ENCODE measurements at regions not wholly inside any gene's neighbourhood (a gene's known extent, or its start where the extent isn't known, plus 50 kb on each side); places are given as distances from the start of the nearest gene placed in this dataset.

- TF ChIP-seq CTCF (IDR thresholded peaks at IDR 0.05; ENCODE audit: control extremely low read depth, extremely low read depth, low read depth, missing control alignments): no peak
- DNase-seq (ENCODE audit: extremely low spot score): no peak
- ChIA-PET CTCF (no interaction called here), POLR2A (no interaction called here)
Measured at GRCh38 chr13:34208336-34208735, 390.4 kb downstream of the RFC3 start.

DNA sequence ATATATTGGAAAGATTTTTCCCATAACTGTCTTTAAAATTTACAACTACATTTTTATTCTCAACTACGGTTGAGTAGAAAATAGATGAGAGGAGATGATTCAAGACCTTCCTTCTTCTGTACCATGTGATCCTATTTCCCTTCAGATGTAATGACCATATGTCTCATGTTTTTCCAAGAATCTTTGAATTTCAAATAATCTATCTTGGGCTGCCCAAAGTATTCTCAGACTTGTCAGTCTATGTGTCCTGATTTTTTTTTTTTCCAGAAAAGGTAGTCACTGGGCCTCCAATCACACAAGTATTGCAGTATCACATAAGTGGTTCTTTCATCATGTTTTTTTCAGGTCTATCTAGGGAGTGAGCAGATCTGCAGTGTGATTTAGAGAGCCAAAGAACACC, 392.4 kb downstream of the RFC3 start:
- ChIA-PET POLR2A (no interaction called here), CTCF (no interaction called here)
- no peak for TF ChIP-seq CTCF (IDR thresholded peaks at IDR 0.05; ENCODE audit: control extremely low read depth, extremely low read depth, low read depth, missing control alignments)
- DNase-seq (ENCODE audit: extremely low spot score): no peak

DNA sequence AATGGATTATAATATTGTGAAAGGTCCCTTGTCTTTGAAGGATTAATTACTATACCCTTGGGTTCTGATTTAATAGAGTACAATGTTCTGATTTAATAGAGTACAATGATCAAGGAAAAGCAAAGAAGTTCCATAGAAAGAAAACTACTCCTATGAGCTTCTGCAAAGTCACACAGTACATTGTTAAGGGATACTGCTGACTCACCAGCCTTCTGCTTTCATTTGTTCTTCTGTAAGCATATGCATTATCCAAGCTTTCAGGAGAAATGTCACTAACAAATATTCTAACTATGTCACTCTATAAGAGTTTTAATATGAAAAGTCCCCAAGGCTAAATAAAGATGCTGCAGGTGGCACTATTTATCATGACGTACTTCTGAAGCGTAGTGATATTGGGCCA, 396.7 kb downstream of the RFC3 start:
- CTCF ChIA-PET: no interaction called here

DNA sequence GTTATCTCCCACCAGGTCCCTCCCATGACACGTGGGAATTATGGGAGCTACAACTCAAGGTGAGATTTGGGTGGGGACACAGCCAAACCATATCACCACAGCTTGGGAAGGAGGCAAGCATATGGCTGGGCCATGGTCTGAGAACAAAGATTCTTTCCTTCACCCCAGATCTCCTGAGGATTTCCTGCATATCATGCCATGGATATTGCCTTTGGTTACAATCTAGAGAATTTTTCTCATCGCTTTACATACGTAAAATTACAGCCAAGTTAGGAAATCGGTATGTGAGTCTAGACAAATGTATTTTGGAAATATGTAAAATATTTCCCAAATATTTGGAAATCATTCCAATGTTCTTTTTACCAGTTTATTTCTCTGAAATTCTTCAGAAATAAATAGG, 398.3 kb downstream of the RFC3 start:
- no peak for DNase-seq (ENCODE audit: extremely low spot score)
- POLR2A ChIA-PET: no interaction called here
- no peak for TF ChIP-seq CTCF (IDR thresholded peaks at IDR 0.05; ENCODE audit: control extremely low read depth, extremely low read depth, low read depth, missing control alignments)
- CTCF ChIA-PET: interaction anchor here (1.2 kb wide), 1 partner anchor 10 kb away, joined by 3 read pairs; no protein-coding TSS in a partner anchor

More for the DNA sequence above, 396.7 kb downstream of the RFC3 start:
- no peak for DNase-seq (ENCODE audit: extremely low spot score)
- no peak for TF ChIP-seq CTCF (IDR thresholded peaks at IDR 0.05; ENCODE audit: control extremely low read depth, extremely low read depth, low read depth, missing control alignments)
- POLR2A ChIA-PET: no interaction called here

DNA sequence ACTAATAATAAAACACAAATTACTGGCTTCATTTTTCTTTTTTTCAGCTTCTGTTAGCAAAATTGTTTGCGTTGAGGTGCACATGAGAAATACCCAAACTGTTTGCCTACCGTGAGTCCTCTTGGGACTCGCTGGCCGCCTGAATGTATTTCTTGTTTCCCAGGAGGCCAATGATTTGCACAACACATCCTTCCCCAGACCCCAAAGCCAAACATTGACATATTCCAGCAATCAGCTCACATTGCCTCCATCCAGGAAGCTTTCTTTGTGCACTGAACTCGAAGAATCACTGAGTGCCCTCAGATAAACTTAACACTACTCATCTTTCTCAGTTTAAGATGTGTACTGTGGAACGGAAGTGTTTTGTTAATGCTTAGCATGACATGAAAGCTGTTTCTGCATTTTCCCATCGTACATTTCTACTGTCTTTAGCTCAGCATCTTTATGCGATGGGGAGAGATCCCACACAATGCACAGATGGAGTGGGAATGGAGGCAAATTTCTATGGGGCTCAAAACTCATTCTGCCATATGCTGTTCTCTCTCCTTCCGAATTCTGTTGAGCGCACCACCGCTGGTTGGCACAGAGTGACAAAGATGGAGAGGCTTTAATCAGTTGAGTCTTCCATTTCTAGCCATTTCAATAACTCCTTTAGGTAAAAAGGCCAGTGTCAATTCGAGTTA, 399.5 kb downstream of the RFC3 start:
- DNase-seq (ENCODE audit: extremely low spot score): no peak
- no peak for TF ChIP-seq CTCF (IDR thresholded peaks at IDR 0.05; ENCODE audit: control extremely low read depth, extremely low read depth, low read depth, missing control alignments)
- CTCF ChIA-PET: interaction anchor here (0.8 to 1.1 kb wide), 2 partner anchors 10 to 12 kb away, joined by 3 read pairs; no protein-coding TSS in a partner anchor
- POLR2A ChIA-PET: no interaction called here

DNA sequence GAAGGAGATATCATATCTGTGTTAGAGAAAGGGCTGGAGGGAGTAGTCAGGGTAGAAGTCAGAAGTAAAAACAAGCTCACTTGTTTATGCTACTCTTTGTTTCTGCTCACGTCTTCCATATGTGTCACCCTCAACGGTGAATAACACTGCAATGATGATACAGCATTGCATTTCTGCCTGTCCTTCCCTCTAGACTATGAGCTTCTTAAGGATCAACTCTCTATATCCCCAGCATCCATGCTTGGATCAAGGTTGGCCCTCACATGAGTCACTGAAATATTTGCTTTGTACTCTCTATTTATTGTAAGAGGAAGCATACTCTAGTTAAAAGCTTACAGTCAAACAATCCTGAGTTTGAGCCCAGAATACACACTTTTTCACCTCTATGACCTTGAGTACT, 406.0 kb downstream of the RFC3 start:
- CTCF ChIA-PET: interaction anchor here (2.3 kb wide), 1 partner anchor 12 kb away, joined by 6 read pairs; no protein-coding TSS in a partner anchor

More for the DNA sequence above, 406.0 kb downstream of the RFC3 start:
- no peak for DNase-seq (ENCODE audit: extremely low spot score)
- no peak for TF ChIP-seq CTCF (IDR thresholded peaks at IDR 0.05; ENCODE audit: control extremely low read depth, extremely low read depth, low read depth, missing control alignments)
- POLR2A ChIA-PET: no interaction called here

Measured in GM10248 (cell line).